GM12892 (cell line): ENCODE measurements at regions not wholly inside any gene's neighbourhood (a gene's known extent, or its start where the extent isn't known, plus 50 kb on each side); places are given as distances from the start of the nearest gene placed in this dataset.

Experiments
- POLR2A ChIP-seq: IDR thresholded peaks from 2 replicates; pipeline ENCODE4 v1.6.1; 2011; ENCODE audit warnings: low read depth, low read length, control low read depth
- POLR2AphosphoS5 ChIP-seq: IDR thresholded peaks from 2 replicates; pipeline ENCODE4 v1.6.1; 2011; ENCODE audit warnings: low read depth, low read length, control low read depth
- TAF1 ChIP-seq: IDR thresholded peaks from 2 replicates; pipeline ENCODE4 v1.6.1; 2011; ENCODE audit warnings: low read depth, mild to moderate bottlenecking, control low read depth, low read length, borderline replicate concordance

DNA sequence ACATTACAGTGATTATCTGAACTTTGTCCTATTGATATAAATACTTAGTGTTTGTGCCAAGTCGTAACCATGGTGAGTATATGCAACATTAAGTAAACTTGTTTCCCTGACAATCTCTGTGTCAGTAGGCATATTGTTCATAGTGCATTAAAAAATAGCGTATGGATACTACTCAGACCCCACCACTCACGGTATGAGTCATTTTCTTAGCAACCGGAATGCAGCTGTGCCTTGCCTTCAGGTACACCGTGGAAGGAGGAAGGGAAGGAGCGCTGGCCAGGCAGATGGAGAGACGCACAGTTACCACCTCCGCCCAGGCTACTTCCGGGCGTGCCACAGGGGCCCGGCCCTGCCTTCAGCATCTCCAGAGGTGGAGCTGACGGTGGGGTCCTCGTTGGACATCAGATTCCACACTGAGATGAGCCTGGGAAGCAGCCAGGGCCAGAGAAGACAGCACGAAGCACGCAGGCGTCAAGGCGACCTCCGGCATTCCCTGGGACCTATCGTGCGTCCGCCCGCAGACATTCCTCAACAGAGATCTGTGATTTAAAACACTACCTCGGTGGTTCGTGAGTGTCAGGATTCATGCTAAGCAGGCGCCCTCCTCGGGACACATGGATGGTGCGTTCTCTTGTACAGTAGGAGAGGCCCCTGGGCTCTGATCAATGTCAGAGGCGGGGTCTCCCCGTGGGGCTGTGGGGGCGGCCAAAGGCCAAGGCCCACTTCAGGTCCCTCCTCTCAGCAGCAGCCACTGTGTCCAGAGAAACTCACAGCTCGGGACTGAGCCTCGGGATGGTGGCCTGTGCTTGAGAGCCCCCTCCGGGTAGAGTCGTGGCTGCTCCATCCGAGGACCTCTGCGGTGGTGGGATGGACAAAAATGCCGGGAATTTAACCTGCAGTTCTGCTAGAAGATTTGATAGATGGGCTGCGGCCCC, 82.2 kb upstream of the HDAC4 start:
- TF ChIP-seq POLR2A = no peak
- no peak for TF ChIP-seq POLR2AphosphoS5
- no peak for TF ChIP-seq TAF1
